ENCODE measurements at regions not wholly inside any gene's neighbourhood (a gene's known extent, or its start where the extent isn't known, plus 50 kb on each side); places are given as distances from the start of the nearest gene placed in this dataset.

DNA sequence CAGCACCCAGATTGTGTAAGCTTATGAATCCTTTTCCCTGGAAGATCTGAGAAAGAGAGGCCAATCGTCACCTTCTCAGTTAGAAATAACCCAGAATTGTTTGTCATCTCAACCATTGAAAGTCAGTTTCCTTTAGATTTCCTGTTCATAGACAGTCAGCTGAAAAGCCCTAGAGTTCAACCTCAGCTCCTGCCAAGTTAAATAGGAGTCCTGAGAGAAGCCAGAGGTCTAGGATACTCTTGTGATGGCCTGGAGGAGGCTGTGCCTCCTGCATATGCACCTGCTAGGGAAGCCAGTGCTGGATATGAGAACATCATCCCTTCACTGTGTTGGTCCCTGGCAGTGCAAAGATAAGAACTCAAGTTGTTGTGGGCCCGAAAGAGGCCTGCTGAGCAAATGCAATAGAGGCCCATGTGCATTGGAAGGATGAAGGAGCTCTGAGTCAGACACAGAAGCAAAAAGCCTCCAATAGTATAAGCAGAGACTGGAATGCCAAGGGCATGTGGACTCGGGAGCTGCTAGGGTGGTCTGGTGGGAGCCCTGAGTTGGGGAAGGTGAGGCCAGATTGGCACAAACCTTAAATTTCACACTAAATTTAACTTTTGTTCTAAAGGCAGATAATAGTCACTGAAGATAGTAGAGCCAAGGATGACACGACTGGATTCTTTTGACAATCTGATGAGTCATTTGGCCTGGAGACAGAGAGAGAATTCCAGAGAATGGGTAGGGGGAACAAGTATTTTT, 520.9 kb upstream of the CDH5 start:
- no CpG with 5 or more reads among the region's 4 CpGs for WGBS (ENCODE audit: insufficient coverage, low lambda C conversion rate)

DNA sequence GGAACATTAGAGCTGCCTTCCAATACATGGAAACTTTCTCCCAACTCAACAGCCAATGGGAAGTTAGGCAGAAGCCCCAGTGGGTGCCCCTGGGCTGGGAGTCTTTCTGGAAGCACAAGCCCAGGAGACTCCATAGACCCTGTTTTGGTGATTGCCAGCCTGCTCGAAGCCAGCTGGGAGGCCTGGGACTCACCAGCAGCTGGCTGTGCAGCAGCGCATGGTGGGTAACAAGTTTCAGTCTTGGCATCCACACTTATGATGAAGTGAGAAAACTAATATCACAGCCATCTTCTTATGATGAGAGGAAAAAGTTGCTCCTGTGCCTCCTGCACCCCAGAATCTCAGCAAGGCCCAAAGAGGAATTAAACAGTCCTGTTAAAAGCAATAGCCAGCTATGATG, 522.5 kb upstream of the CDH5 start:
- Histone ChIP-seq H3K9me3 (ENCODE audit: control insufficient read depth, low read depth, low read length) (no peaks in the 10 kb centered on the region), H3K27ac (ENCODE audit: low read length) (no peak overlapping the region), H3K36me3 (ENCODE audit: control insufficient read depth, insufficient read depth, low read length) (no peaks in the 10 kb centered on the region), H3K4me3 (ENCODE audit: low read length) (no peak overlapping the region), H3K27me3 (ENCODE audit: control insufficient read depth, insufficient read depth, low read length) (no peaks in the 10 kb centered on the region), H3K4me1 (ENCODE audit: control insufficient read depth, insufficient read depth, low read length) (no peaks in the 10 kb centered on the region)
- no CpG with 5 or more reads among the region's 2 CpGs for WGBS (ENCODE audit: insufficient coverage, low lambda C conversion rate)
- no peak for DNase-seq

More for the DNA sequence above, 520.9 kb upstream of the CDH5 start:
- Histone ChIP-seq H3K27ac (ENCODE audit: low read length) (no peak overlapping the region), H3K4me1 (ENCODE audit: control insufficient read depth, insufficient read depth, low read length) (no peaks in the 10 kb centered on the region), H3K27me3 (ENCODE audit: control insufficient read depth, insufficient read depth, low read length) (no peaks in the 10 kb centered on the region), H3K9me3 (ENCODE audit: control insufficient read depth, low read depth, low read length) (no peaks in the 10 kb centered on the region), H3K36me3 (ENCODE audit: control insufficient read depth, insufficient read depth, low read length) (no peaks in the 10 kb centered on the region), H3K4me3 (ENCODE audit: low read length) (no peak overlapping the region)
- no peak for DNase-seq

DNA sequence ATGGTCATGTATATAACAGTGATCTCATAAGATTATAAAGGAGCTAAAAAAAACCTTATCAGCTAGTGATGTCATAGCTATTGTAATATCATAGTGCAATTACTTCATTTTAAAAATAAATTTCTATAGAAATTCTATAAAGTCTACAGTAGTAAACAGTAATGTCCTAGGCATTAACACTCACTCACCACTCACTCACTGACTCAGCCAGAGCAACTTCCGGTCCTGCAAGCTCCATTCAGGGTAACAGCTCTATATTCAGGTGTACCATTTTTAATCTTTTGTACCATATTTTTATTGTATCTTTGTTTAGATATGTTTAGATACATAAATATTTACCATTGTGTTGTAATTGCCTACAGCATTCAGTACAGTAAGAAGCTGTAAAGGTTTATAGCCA, 524.4 kb upstream of the CDH5 start:
- Histone ChIP-seq H3K9me3 (ENCODE audit: control insufficient read depth, low read depth, low read length) (no peaks in the 10 kb centered on the region), H3K4me3 (ENCODE audit: low read length) (no peak overlapping the region), H3K4me1 (ENCODE audit: control insufficient read depth, insufficient read depth, low read length) (no peaks in the 10 kb centered on the region), H3K27me3 (ENCODE audit: control insufficient read depth, insufficient read depth, low read length) (no peaks in the 10 kb centered on the region), H3K27ac (ENCODE audit: low read length) (no peak overlapping the region), H3K36me3 (ENCODE audit: control insufficient read depth, insufficient read depth, low read length) (no peaks in the 10 kb centered on the region)
- WGBS (ENCODE audit: insufficient coverage, low lambda C conversion rate), result no CpG with 5 or more reads among the region's 1 CpG
- DNase-seq, result no peak

DNA sequence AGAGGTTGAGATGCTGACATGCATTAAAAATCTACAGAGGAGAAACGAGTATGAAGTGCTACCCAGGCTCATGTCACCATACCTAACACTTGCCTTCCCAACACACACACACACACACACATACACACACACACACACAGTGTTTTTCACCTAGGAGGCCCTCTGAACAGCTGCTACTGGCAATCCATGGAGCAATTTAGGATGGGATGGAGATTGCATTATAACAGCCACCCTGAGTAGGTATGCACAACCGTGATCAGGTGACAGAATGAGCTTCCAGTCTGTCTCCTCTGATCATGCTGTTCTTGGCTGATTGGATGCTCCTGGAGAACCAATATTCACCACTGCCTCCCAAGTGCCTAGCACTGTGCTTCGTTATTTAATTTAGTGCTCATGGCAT, 528.5 kb upstream of the CDH5 start:
- H3K4me1 ChIP-seq (ENCODE audit: control insufficient read depth, insufficient read depth, low read length), result no peaks in the 10 kb centered on the region
- no peaks in the 10 kb centered on the region for H3K27me3 ChIP-seq (ENCODE audit: control insufficient read depth, insufficient read depth, low read length)
- no peak overlapping the region for H3K27ac ChIP-seq (ENCODE audit: low read length)
- no peaks in the 10 kb centered on the region for H3K9me3 ChIP-seq (ENCODE audit: control insufficient read depth, low read depth, low read length)
- H3K36me3 ChIP-seq (ENCODE audit: control insufficient read depth, insufficient read depth, low read length), result no peaks in the 10 kb centered on the region
- no peak overlapping the region for H3K4me3 ChIP-seq (ENCODE audit: low read length)
- DNase-seq, result no peak
- WGBS (ENCODE audit: insufficient coverage, low lambda C conversion rate), result no CpG with 5 or more reads among the region's 3 CpGs

DNA sequence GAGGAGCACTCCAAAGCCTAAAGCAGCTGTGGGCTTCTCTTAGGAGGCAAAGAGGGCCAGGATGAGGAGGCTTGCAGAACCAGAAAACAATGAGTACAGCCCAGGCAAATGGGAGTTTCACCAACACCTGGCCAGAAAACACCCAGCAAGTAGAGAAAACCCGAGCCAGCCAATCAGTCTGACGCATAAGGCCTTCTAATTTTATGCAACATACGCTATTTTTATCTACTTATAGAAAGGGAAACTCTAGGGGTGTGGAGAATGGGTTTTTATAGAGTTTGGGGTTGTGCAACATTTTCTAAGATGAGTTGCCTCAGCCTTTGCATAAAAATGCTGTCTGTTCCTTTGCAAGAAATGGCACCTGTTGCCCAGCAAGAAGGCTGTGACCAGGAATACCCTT, 529.0 kb upstream of the CDH5 start:
- Histone ChIP-seq H3K27me3 (ENCODE audit: control insufficient read depth, insufficient read depth, low read length) (no peaks in the 10 kb centered on the region), H3K36me3 (ENCODE audit: control insufficient read depth, insufficient read depth, low read length) (no peaks in the 10 kb centered on the region), H3K4me3 (ENCODE audit: low read length) (no peak overlapping the region), H3K27ac (ENCODE audit: low read length) (no peak overlapping the region), H3K4me1 (ENCODE audit: control insufficient read depth, insufficient read depth, low read length) (no peaks in the 10 kb centered on the region), H3K9me3 (ENCODE audit: control insufficient read depth, low read depth, low read length) (no peaks in the 10 kb centered on the region)
- no CpG with 5 or more reads among the region's 3 CpGs for WGBS (ENCODE audit: insufficient coverage, low lambda C conversion rate)
- DNase-seq, result no peak

DNA sequence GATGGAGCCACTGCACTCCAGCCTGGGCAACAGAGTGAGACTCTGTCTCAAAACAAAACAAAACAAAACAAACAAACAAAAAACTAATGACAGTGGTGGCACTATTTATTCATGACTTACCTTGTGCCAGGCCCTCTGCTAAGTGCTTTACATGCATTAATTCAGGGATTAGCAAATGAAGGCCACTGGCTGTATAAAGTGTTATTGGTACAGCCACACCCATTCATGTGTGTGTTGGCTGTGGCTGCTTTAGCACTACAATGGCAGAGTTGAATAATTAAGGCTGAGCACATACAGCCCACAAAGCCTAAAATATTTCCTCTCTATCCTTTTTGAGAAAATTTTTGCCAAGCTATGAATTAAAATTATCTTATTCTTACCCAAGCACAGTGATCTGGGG, 531.8 kb upstream of the CDH5 start:
- H3K9me3 ChIP-seq (ENCODE audit: control insufficient read depth, low read depth, low read length), result no peaks in the 10 kb centered on the region
- H3K36me3 ChIP-seq (ENCODE audit: control insufficient read depth, insufficient read depth, low read length), result no peaks in the 10 kb centered on the region
- no peak for DNase-seq
- H3K4me1 ChIP-seq (ENCODE audit: control insufficient read depth, insufficient read depth, low read length), result no peaks in the 10 kb centered on the region
- H3K4me3 ChIP-seq (ENCODE audit: low read length), result no peak overlapping the region
- no peaks in the 10 kb centered on the region for H3K27me3 ChIP-seq (ENCODE audit: control insufficient read depth, insufficient read depth, low read length)
- H3K27ac ChIP-seq (ENCODE audit: low read length), result no peak overlapping the region

DNA sequence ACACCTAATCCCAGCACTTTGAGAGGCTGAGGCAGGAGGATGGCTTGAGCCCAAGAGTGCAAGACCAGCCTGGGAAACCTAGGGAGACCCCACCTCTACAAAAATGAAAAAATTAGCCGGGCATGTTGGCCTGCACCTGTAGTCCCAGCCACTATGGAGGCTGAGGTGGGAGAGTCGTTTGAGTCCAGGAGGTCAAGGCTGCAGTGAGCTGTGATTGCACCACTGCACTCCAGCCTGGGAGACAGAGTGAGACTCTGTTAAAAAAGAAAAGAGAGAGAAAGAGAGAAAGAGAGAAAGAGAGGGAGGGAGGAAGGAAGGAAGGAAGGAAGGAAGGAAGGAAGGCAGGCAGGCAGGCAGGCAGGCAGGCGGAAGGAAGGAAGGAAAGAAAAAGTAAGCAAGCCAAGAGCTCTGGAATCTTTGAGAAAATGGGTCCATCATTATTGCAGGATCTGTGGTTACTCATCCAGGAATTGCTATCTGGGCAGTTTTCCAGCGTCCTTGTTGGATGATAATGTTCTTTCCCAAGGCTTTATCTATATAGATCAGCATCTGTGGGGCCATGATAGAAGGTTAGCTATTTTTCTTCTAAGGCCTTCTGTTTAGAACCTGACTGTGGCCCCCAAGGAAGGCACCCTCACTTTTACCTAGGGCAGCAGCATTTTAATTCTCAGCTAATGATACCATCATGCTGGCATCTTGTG, 533.2 kb upstream of the CDH5 start:
- Histone ChIP-seq H3K36me3 (ENCODE audit: control insufficient read depth, insufficient read depth, low read length) (no peaks in the 10 kb centered on the region), H3K27me3 (ENCODE audit: control insufficient read depth, insufficient read depth, low read length) (no peaks in the 10 kb centered on the region), H3K9me3 (ENCODE audit: control insufficient read depth, low read depth, low read length) (no peaks in the 10 kb centered on the region), H3K4me3 (ENCODE audit: low read length) (no peak overlapping the region), H3K27ac (ENCODE audit: low read length) (no peak overlapping the region), H3K4me1 (ENCODE audit: control insufficient read depth, insufficient read depth, low read length) (no peaks in the 10 kb centered on the region)
- no peak for DNase-seq
- WGBS (ENCODE audit: insufficient coverage, low lambda C conversion rate), result 86% methylated on average over 1 of the region's 4 CpGs

DNA sequence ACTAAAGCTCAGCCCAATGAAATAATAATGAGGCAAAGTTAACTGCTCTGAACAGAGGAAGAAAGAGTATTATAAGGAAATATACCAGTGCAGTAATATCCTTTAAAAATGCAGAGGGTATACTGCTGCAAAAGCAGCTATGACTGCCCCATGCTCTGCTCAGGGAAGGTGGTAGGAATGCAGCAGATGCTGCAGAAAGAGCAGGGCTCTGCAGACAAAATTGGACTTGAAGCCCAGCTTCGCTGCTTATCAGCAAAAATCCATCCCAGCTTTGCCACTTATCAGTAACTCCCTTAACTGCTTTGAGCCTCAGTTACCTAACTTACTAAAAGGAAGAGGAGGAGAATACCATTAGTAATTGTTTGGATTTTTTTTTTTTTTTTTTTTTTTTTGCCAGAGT, 533.8 kb upstream of the CDH5 start:
- Histone ChIP-seq H3K27ac (ENCODE audit: low read length) (no peak overlapping the region), H3K9me3 (ENCODE audit: control insufficient read depth, low read depth, low read length) (no peaks in the 10 kb centered on the region), H3K27me3 (ENCODE audit: control insufficient read depth, insufficient read depth, low read length) (no peaks in the 10 kb centered on the region), H3K36me3 (ENCODE audit: control insufficient read depth, insufficient read depth, low read length) (no peaks in the 10 kb centered on the region), H3K4me1 (ENCODE audit: control insufficient read depth, insufficient read depth, low read length) (no peaks in the 10 kb centered on the region), H3K4me3 (ENCODE audit: low read length) (no peak overlapping the region)
- WGBS (ENCODE audit: insufficient coverage, low lambda C conversion rate), result no CpG with 5 or more reads among the region's 1 CpG
- no peak for DNase-seq

DNA sequence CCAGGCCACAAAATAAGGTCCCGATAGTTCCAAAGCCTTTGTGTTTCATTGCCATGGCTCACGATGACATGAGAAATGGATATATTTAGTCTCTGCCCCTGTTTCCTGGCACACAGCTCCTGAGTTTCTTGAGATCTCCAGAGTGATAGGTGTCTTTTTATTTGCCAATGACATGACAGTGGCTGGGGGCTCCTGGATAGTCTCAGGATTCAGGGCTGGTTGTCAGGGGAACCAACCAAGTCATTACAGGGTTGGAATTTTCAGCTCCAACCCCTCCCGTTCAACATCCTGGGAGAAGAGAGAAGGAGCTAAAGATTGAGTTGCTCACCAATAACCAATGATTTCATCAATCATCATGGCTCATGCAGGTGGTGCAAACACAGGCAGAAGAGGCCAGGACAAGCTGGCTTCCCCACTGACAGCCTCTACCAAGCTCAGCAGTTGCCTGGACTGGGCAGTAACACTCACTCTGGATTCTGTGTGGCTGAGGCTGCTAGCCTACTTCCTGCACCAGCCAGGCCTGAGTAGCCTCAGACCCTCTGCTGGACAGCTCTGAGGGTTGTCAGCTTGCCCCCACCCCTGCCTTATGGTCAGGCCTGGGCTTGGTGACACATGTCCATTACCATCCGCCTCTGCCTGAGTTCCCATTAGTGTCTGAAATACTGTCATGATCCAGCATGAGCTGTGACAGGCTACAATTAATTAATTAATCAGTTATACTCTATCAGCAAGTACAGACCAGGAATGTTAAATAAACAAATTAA, 534.4 kb upstream of the CDH5 start:
- Histone ChIP-seq H3K4me1 (ENCODE audit: control insufficient read depth, insufficient read depth, low read length) (no peaks in the 10 kb centered on the region), H3K27me3 (ENCODE audit: control insufficient read depth, insufficient read depth, low read length) (no peaks in the 10 kb centered on the region), H3K27ac (ENCODE audit: low read length) (no peak overlapping the region), H3K9me3 (ENCODE audit: control insufficient read depth, low read depth, low read length) (no peaks in the 10 kb centered on the region), H3K4me3 (ENCODE audit: low read length) (no peak overlapping the region), H3K36me3 (ENCODE audit: control insufficient read depth, insufficient read depth, low read length) (no peaks in the 10 kb centered on the region)
- WGBS (ENCODE audit: insufficient coverage, low lambda C conversion rate), result 100% methylated on average over 2 of the region's 4 CpGs
- DNase-seq, result no peak

DNA sequence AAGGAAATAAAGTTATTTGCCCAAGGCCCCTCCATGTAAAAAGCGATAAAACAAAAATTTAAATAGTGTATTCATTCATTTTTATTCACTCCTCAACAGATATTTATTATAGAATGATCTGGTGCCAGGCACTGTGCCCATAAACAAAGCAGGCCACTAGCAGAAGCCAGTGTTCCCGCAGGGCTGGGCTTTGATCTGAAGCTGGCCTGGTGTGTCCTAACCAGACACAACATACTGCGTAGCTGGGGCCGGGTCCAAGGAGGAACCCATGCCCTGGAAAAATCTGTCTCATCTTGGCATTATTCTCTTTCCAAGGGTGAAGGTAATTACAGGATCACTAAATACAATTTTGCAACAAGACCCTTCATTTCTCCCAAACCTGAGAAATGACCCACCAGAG, 537.4 kb upstream of the CDH5 start:
- Histone ChIP-seq H3K4me1 (ENCODE audit: control insufficient read depth, insufficient read depth, low read length) (no peaks in the 10 kb centered on the region), H3K4me3 (ENCODE audit: low read length) (no peak overlapping the region), H3K27me3 (ENCODE audit: control insufficient read depth, insufficient read depth, low read length) (no peaks in the 10 kb centered on the region), H3K9me3 (ENCODE audit: control insufficient read depth, low read depth, low read length) (no peaks in the 10 kb centered on the region), H3K27ac (ENCODE audit: low read length) (no peak overlapping the region), H3K36me3 (ENCODE audit: control insufficient read depth, insufficient read depth, low read length) (no peaks in the 10 kb centered on the region)
- no CpG with 5 or more reads among the region's 4 CpGs for WGBS (ENCODE audit: insufficient coverage, low lambda C conversion rate)
- DNase-seq, result no peak

Measured in large intestine (tissue), 3 donors.